WTC11 (cell line): ENCODE measurements at regions not wholly inside any gene's neighbourhood (a gene's known extent, or its start where the extent isn't known, plus 50 kb on each side); places are given as distances from the start of the nearest gene placed in this dataset.

ENCODE experiments used
- ATAC-seq: fragments of 200-7000 bp; cut with Tn5 transposase; 2 replicates; pipeline ENCODE4 v1.10.0; 2021; ENCODE audit warnings: mild to moderate bottlenecking, moderate library complexity
- CTCF ChIA-PET: fragments of 300-600 bp; sonication (Branson Sonifier 250); formaldehyde crosslinking; loops from one replicate; lab custom pipeline; 2021; ENCODE audit warnings: antibody characterized with exemption; lab: Charles Lee
- POLR2A ChIA-PET: fragments of 350-600 bp; sonication (Branson Sonifier 250); formaldehyde crosslinking; loops from one replicate; lab custom pipeline; 2021; ENCODE audit warnings: antibody characterized with exemption; lab: Charles Lee
- DNase-seq: peaks from one replicate; pipeline ENCODE4 v3.0.0; 2021; ENCODE audit warnings: low spot score
- H3K27ac Mint-ChIP-seq: 2 replicates; pipeline ENCODE4 v1.8.0; 2021; ENCODE audit warnings: mixed read lengths
- H3K27me3 Mint-ChIP-seq: 2 replicates; pipeline ENCODE4 v1.8.0; 2021; ENCODE audit warnings: low read depth, mild to moderate bottlenecking, moderate library complexity, mixed read lengths
- H3K36me3 Mint-ChIP-seq: 2 replicates; pipeline ENCODE4 v1.8.0; 2021; ENCODE audit warnings: mixed read lengths
- H3K4me1 Mint-ChIP-seq: 2 replicates; pipeline ENCODE4 v1.8.0; 2022; ENCODE audit warnings: mixed read lengths
- H3K4me3 Mint-ChIP-seq: 2 replicates; pipeline ENCODE4 v1.8.0; 2021; ENCODE audit warnings: mild to moderate bottlenecking, moderate library complexity, mixed read lengths
- H3K9me3 Mint-ChIP-seq: 2 replicates; pipeline ENCODE4 v1.8.0; 2021; ENCODE audit warnings: mixed read lengths
- ATF2 ChIP-seq: sonication (generic); formaldehyde crosslinking; IDR thresholded peaks from 2 replicates; pipeline ENCODE4 v1.8.1; 2022; ENCODE audit warnings: low read depth, missing genetic modification reagents, borderline replicate concordance
- CREM ChIP-seq: sonication (generic); formaldehyde crosslinking; IDR thresholded peaks from 2 replicates; pipeline ENCODE4 v1.8.1; 2022; ENCODE audit warnings: mild to moderate bottlenecking, missing genetic modification reagents, moderate library complexity
- FOXJ3 ChIP-seq: sonication (generic); formaldehyde crosslinking; IDR thresholded peaks from 2 replicates; pipeline ENCODE4 v1.9.0; 2021; ENCODE audit warnings: missing genetic modification reagents, mild to moderate bottlenecking, borderline replicate concordance
- FOXP4 ChIP-seq: sonication (generic); formaldehyde crosslinking; IDR thresholded peaks from 2 replicates; pipeline ENCODE4 v1.8.0; 2022; ENCODE audit warnings: mild to moderate bottlenecking, missing genetic modification reagents
- GTF2I ChIP-seq: fragments of 250-450 bp; sonication (Bioruptor Pico); conservative IDR thresholded peaks from 2 replicates; pipeline ENCODE4 v1.4.0; 2021; ENCODE audit warnings: mild to moderate bottlenecking
- KAT7 ChIP-seq: sonication (generic); formaldehyde crosslinking; IDR thresholded peaks from 2 replicates; pipeline ENCODE4 v1.8.1; 2023; ENCODE audit warnings: missing genetic modification reagents, mild to moderate bottlenecking, borderline replicate concordance
- MXD4 ChIP-seq: fragments of 250-450 bp; sonication (Bioruptor Pico); IDR thresholded peaks from 2 replicates; pipeline ENCODE4 v1.8.0; 2021; ENCODE audit warnings: mild to moderate bottlenecking, moderate library complexity, borderline replicate concordance
- NR3C1 ChIP-seq: sonication (generic); formaldehyde crosslinking; conservative IDR thresholded peaks from 2 replicates; pipeline ENCODE4 v1.8.1; 2023; ENCODE audit warnings: low read depth, mild to moderate bottlenecking, missing genetic modification reagents
- PRDM15 ChIP-seq: sonication (generic); formaldehyde crosslinking; IDR thresholded peaks from 2 replicates; pipeline ENCODE4 v1.8.0; 2022; ENCODE audit warnings: missing genetic modification reagents
- SMAD4 ChIP-seq: sonication (generic); formaldehyde crosslinking; IDR thresholded peaks from 2 replicates; pipeline ENCODE4 v1.8.0; 2022; ENCODE audit warnings: mild to moderate bottlenecking, missing genetic modification reagents
- USF1 ChIP-seq: sonication (generic); formaldehyde crosslinking; IDR thresholded peaks from 2 replicates; pipeline ENCODE4 v1.8.0; 2022; ENCODE audit warnings: mild to moderate bottlenecking, missing genetic modification reagents
- ZBTB21 ChIP-seq: sonication (generic); formaldehyde crosslinking; IDR thresholded peaks from 2 replicates; pipeline ENCODE4 v1.8.1; 2023; ENCODE audit warnings: mild to moderate bottlenecking, missing genetic modification reagents, borderline replicate concordance
- ZBTB43 ChIP-seq: sonication (generic); formaldehyde crosslinking; IDR thresholded peaks from 2 replicates; pipeline ENCODE4 v1.8.1; 2023; ENCODE audit warnings: mild to moderate bottlenecking, missing genetic modification reagents
- ZNF219 ChIP-seq: sonication (generic); formaldehyde crosslinking; IDR thresholded peaks from 2 replicates; pipeline ENCODE4 v1.8.0; 2023; ENCODE audit warnings: missing genetic modification reagents, mild to moderate bottlenecking, borderline replicate concordance
- TF ChIP-seq, protein P1 (sequence below): sonication (generic); formaldehyde crosslinking; IDR thresholded peaks from 2 replicates; pipeline ENCODE4 v1.8.1; 2022; ENCODE audit warnings: missing genetic modification reagents, borderline replicate concordance
- TF ChIP-seq, protein P2 (sequence below): fragments of 200-600 bp; IDR thresholded peaks from 2 replicates; pipeline ENCODE4 v1.8.0; 2022; ENCODE audit warnings: antibody characterized with exemption
- TF ChIP-seq, protein P3 (sequence below): sonication (generic); formaldehyde crosslinking; IDR thresholded peaks from 2 replicates; pipeline ENCODE4 v1.8.1; 2023; ENCODE audit warnings: mild to moderate bottlenecking, moderate library complexity, missing genetic modification reagents
- TF ChIP-seq, protein P4 (sequence below): sonication (generic); formaldehyde crosslinking; IDR thresholded peaks from 2 replicates; pipeline ENCODE4 v1.8.0; 2022; ENCODE audit warnings: mild to moderate bottlenecking, missing genetic modification reagents

- ATAC-seq: no peak
- H3K9me3 Mint-ChIP-seq: no peaks in the 10 kb centered on the region; the same call in 1 of the 2 replicates
Observed at GRCh38 chr4:62484357-62484756, 1284.2 kb downstream of the ADGRL3 start.

GRCh38 chr4:62482355-62482754, 1282.2 kb downstream of the ADGRL3 start:
- Mint-ChIP-seq H3K27me3 (no peaks in the 10 kb centered on the region), H3K4me1 (peaks cover 8% of the 10 kb centered on the region), H3K36me3 (no peaks in the 10 kb centered on the region), H3K9me3 (no peaks in the 10 kb centered on the region; the same call in 1 of the 2 replicates), H3K27ac (no peak overlapping the region), H3K4me3 (no peak overlapping the region)
- ChIA-PET CTCF (no interaction called here), POLR2A (no interaction called here)
- no peak for ATAC-seq
- DNase-seq: no peak
- TF ChIP-seq USF1 (CRISPR knock-in tag) (no peak), ZBTB21 (CRISPR knock-in tag) (no peak), ZBTB43 (CRISPR knock-in tag) (no peak), KAT7 (CRISPR knock-in tag) (no peak), NR3C1 (CRISPR knock-in tag) (no peak), SMAD4 (no peak), CREM (CRISPR knock-in tag) (no peak), FOXP4 (CRISPR knock-in tag) (no peak), GTF2I (CRISPR knock-in tag) (no peak), FOXJ3 (CRISPR knock-in tag) (no peak), PRDM15 (CRISPR knock-in tag) (no peak), MXD4 (CRISPR knock-in tag) (no peak), ZNF219 (CRISPR knock-in tag) (no peak), ATF2 (CRISPR knock-in tag) (no peak)
- TF ChIP-seq, protein P1, sequence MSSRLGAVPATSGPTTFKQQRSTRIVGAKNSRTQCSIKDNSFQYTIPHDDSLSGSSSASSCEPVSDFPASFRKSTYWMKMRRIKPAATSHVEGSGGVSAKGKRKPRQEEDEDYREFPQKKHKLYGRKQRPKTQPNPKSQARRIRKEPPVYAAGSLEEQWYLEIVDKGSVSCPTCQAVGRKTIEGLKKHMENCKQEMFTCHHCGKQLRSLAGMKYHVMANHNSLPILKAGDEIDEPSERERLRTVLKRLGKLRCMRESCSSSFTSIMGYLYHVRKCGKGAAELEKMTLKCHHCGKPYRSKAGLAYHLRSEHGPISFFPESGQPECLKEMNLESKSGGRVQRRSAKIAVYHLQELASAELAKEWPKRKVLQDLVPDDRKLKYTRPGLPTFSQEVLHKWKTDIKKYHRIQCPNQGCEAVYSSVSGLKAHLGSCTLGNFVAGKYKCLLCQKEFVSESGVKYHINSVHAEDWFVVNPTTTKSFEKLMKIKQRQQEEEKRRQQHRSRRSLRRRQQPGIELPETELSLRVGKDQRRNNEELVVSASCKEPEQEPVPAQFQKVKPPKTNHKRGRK (CRISPR knock-in tag): no peak
- TF ChIP-seq, protein P2, sequence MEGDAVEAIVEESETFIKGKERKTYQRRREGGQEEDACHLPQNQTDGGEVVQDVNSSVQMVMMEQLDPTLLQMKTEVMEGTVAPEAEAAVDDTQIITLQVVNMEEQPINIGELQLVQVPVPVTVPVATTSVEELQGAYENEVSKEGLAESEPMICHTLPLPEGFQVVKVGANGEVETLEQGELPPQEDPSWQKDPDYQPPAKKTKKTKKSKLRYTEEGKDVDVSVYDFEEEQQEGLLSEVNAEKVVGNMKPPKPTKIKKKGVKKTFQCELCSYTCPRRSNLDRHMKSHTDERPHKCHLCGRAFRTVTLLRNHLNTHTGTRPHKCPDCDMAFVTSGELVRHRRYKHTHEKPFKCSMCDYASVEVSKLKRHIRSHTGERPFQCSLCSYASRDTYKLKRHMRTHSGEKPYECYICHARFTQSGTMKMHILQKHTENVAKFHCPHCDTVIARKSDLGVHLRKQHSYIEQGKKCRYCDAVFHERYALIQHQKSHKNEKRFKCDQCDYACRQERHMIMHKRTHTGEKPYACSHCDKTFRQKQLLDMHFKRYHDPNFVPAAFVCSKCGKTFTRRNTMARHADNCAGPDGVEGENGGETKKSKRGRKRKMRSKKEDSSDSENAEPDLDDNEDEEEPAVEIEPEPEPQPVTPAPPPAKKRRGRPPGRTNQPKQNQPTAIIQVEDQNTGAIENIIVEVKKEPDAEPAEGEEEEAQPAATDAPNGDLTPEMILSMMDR: no peak
- TF ChIP-seq, protein P3, sequence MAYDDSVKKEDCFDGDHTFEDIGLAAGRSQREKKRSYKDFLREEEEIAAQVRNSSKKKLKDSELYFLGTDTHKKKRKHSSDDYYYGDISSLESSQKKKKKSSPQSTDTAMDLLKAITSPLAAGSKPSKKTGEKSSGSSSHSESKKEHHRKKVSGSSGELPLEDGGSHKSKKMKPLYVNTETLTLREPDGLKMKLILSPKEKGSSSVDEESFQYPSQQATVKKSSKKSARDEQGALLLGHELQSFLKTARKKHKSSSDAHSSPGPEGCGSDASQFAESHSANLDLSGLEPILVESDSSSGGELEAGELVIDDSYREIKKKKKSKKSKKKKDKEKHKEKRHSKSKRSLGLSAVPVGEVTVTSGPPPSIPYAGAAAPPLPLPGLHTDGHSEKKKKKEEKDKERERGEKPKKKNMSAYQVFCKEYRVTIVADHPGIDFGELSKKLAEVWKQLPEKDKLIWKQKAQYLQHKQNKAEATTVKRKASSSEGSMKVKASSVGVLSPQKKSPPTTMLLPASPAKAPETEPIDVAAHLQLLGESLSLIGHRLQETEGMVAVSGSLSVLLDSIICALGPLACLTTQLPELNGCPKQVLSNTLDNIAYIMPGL: no peak

More at GRCh38 chr4:62484357-62484756, 1284.2 kb downstream of the ADGRL3 start:
- H3K4me1 Mint-ChIP-seq: peaks cover 14% of the 10 kb centered on the region
- ChIA-PET POLR2A (no interaction called here), CTCF (no interaction called here)
- no peaks in the 10 kb centered on the region for H3K36me3 Mint-ChIP-seq
- H3K27ac Mint-ChIP-seq: no peak overlapping the region
- TF ChIP-seq, protein P4, sequence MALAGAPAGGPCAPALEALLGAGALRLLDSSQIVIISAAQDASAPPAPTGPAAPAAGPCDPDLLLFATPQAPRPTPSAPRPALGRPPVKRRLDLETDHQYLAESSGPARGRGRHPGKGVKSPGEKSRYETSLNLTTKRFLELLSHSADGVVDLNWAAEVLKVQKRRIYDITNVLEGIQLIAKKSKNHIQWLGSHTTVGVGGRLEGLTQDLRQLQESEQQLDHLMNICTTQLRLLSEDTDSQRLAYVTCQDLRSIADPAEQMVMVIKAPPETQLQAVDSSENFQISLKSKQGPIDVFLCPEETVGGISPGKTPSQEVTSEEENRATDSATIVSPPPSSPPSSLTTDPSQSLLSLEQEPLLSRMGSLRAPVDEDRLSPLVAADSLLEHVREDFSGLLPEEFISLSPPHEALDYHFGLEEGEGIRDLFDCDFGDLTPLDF (CRISPR knock-in tag): no peak
- H3K27me3 Mint-ChIP-seq: no peaks in the 10 kb centered on the region
- no peak overlapping the region for H3K4me3 Mint-ChIP-seq
- no peak for DNase-seq
